NOMO-1 treated with dmso at 0.1 percent for 144 hours (cell line): ENCODE measurements at regions not wholly inside any gene's neighbourhood (a gene's known extent, or its start where the extent isn't known, plus 50 kb on each side); places are given as distances from the start of the nearest gene placed in this dataset.
"Not testable (repeated sequence)": the region's sequence is repeated elsewhere in the genome, so short reads cannot be mapped to it uniquely, and the experiment has no call there.

ENCODE experiments used
- DNase-seq: peaks from one replicate; lab custom pipeline; 2025; ENCODE audit not compliant: unreplicated experiment; lab: John Stamatoyannopoulos, UW

DNA sequence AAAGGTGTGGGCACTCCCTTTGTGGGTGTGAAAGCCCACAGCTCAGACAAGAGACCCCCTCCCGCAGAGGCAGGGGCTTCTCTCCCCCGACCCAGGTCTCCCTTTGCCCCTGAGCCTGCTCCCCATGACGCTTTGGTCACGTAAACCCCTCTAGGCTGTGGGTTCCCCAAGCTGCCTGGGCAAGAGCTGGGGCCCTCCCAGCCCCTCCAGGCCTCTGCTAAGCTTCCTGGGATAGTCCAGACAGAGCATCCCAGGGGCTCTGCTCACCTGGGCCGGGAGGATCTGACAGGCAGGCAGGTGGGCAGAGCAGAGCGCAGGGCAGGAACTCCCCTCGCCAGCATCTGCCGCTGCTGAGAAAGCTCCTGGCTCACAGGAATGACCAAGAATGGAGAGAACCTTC is 177.3 kb downstream of the BANP start:
- no peak for DNase-seq

DNA sequence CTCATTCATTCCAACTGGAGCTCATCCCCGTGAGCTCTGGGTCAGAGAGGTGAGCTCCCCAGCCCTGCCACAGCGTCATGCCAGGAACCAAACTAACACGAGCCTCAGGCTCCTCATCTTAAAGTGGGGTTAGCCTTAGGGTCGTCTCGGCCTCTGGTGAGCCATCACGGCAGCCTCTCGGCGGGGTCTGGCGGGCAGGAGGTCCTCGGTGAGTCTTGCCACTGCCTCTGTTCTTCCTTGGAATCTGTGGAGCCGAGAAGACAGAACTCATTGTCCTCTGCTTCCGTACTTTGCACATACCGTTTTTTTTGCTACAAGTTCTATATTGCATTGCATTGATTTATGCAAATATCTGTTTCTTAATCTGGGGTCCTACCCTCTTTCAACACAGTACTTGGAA is 177.9 kb downstream of the BANP start:
- DNase-seq, result not testable (repeated sequence)

DNA sequence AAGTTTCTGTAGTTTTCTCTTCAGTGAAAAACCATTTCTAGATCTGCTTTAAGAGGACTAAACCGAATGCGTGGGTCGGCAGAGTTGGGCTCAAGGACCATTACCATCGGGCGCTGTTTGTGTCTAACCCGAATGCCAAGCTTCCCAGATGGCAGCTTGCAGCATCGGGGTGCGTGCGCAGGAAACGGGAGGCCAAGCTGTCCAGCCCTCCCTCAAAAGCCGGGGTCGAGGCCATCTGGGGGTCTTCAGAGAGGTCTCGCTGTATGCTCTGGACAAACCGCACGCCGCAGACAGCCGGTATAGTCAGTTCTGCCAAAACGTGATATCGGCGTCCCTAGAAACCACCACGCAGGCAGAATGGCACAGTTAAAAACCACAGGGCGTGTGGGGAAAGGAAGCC is 178.8 kb downstream of the BANP start:
- no peak for DNase-seq

DNA sequence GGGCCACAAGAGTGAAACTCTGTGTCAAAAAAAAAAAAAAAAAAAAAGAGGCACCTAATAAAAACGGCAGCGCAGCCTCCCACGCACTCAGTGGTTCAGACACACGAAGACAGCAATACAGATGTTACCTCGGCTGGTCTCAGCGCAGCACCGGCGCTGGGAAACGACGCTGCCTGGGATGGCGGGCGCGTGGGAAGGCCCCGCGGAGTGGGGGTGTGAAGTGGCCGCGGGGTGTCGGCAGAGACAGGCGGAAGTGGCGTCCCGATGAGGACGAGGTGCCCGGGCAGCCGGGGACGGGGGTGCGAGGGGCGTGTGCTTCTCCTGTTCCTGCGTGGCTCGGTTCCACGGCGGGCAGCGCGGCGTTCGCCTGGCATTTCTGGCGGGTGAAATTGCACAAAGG is 179.4 kb downstream of the BANP start:
- DNase-seq, result no peak

DNA sequence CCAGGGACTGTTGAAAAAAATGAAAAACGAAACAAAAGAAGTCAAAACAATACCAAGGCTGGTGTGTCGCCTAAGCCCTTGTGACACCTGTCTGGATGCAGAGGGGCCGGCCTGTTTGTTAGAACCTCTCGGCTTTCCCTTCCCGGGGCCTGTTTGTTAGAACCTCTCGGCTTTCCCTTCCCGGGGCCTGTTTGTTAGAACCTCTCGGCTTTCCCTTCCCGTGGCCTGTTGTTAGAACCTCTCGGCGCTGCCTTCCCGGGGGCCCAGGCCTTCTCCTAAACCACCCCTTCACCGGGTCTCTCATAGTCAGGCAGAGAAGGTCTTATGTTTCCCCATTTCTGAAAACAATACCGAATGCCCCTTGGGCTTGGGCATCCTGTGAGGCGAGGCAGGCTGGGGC is 180.0 kb downstream of the BANP start:
- no peak for DNase-seq

DNA sequence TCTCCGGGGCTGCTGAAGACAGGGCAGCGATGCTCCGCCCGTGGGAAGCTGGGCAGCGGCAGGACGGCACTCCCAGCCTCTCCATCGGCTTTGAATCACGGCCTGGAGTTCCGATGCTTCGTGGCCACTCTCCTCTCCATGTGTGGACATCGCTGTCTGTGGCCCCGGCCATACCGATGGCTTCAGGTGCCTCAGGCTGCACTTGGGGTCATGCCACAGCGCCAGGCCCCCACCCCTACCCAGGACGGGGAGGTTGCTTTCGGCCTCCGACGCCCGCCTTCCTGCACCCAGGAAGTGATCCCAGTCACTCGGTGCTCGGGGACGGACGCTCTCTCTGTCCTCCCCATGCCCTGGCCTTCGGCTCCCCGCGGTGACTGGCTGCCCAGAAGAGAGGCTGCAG is 180.7 kb downstream of the BANP start:
- no peak for DNase-seq

DNA sequence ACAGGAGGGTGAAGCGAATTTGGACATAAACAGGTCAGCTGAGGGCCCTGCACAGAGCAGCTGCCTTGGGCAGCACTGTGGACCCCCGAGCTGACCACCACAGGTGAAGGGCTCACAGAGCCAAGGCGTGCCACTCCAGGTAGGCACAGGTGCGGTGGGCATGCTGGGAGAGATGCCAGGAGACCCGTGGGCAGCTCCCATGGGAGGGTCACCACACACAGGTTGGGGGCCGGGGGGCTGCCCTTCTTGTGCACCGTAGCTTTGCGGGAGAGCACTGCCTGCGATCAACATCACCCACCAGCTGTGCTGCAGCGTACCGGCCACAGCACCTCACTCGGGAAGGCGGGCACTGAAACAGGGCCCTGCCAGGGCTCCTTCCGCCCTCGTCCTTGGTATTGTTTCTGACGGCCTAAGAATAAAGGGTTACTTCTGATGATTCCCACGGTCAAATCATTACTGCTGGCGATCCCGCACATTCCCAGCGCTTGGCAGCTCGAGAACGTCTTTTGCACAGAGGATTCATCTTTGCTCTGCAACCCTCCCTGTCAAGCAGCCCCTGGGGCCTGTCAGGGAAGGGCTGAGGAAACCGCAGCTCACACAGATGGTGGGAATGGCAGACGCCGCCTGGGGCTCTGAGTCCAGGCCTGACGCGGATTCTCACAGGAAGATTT is 181.7 kb downstream of the BANP start:
- no peak for DNase-seq

DNA sequence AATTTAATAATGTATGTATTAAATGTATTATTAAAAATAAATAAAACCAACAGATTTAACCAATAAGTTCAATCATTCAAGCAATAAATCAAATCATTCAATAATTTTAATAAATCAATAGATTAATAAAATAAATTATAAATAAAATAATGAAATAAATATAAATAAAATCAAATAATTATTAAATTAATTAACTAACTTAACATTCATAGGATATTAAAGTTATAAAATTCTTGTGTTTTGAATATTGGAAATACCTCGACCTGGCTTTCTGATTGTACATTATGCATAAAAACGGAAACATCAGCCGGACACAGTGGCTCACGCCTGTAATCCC is 182.2 kb downstream of the BANP start:
- no peak for DNase-seq

DNA sequence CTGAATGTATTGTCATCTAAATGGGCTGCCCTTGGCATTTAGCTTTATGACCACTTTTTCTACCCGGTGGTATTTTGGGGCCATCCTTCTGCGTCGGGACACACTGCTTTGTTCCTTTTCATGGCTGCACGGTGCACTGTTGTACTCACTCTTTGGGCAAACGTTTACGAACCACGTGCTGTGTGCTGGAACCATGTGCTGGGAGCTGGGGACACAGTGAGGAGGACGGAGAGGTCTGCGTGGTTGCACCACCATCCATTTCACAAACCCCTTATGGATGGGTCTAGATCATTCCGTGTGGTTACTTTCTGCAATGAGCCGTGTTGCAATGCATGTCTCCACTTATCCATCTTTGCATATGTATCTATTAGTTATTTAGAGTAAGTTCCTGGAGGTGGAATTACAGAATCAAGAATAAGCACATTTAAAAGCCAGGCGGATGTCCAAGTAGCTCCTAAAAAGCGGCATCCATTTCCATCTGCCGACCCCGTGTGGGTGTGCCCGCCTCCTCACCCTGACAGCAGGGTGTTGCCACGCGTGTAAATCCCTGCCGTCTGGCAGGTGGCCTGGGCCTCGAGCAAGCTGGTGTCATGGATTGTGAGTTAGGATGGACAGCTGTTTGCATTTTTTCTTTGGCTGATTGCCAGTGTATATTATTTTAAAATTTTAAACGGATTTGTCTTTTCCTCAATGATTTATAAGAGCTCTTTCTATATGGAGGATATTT is 183.1 kb downstream of the BANP start:
- DNase-seq, result not testable (repeated sequence)

DNA sequence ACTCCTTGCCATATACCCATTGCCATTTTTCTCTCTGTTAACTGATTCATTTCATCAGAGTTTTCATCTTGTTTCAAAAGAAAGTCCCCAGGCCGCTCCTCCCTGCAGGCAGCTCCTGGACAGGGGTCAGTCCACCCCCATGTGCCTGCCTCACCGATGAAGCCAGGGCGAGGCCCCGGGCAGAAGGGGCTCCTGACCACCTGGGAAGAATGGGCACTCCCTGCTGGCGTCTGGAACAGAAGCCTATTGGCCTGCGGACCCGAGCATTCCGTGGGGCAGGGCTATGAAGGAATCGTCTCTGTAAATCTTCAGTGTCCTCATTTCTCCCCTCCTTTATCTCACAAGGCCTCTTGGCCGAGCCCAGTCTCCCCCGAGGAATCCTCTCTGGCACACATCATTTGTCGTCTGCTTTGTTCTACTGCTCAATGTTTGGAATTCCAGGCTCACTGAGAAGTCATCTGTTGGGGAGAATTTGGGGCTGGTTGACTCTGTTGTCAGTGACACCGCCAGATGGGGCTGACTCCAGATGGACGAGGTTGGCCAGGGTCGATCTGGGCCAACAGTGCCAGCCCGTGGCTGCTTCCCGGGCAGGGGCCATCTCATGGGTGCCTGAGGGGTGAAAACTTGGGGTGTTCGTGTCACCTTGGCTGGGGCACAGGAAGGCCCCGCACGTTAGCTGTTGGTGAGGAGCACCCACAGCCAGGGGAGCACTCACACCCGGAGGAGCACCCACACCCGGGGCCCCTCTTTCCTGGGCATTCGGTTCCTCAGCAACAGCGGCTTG is 183.9 kb downstream of the BANP start:
- DNase-seq, result not testable (repeated sequence)

DNA sequence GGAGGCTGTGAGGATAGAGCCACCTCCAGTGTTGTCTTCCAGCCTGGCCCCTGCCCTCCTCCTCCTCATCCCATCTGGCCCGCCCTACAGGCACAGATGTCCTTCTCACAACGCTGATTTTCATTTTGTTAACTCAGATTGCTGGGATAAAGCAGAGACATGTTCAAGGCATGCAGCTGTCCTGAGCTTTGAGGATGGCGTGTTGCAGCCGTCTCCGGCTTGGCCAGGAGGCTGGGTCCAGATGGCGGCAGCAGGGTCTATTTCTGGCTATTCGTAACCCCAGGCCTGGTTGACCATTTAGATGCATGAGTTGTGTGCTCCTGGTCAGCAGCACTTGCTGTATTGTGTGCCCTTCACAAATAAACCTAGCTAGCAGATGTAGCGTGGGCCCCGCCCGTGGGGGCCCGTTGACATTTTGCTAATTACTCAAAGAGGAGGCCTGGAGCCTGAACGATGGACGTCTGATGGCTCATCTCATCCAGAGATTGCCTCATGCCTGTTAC is 185.0 kb downstream of the BANP start:
- not testable (repeated sequence) for DNase-seq

DNA sequence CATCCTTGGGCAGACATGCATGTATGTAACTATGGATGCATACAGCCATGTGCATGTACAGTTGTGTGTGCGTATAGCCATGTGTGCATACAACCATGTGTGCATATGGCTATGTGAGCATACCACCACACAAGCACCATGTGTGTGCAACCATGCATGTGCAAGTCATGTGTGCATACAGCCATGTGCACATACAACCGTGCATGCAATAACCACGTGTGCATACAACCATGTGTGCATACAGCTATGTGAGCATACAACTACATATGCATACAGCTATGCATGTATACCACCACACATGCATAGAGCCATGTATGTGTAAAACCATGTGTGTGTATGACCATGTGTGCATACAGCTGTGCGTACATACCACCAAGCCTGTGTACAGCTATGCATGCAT is 185.7 kb downstream of the BANP start:
- not testable (repeated sequence) for DNase-seq

DNA sequence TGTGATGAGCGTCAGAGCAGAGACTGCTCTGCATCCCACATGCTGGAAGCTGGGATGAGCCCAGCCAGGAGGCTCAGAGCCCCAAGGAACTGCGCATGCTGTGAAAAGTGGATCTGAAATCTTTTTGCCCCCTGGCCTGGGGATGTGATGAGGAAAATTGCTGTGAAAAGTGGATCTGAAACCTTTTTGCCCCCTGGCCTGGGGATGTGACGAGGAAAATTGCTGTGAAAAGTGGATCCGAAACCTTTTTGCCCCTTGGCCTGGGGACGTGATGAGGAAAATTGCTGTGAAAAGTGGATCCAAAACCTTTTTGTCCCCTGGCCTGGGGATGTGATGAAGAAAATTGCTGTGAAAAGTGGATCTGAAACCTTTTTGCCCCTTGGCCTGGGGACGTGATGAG is 187.9 kb downstream of the BANP start:
- not testable (repeated sequence) for DNase-seq

DNA sequence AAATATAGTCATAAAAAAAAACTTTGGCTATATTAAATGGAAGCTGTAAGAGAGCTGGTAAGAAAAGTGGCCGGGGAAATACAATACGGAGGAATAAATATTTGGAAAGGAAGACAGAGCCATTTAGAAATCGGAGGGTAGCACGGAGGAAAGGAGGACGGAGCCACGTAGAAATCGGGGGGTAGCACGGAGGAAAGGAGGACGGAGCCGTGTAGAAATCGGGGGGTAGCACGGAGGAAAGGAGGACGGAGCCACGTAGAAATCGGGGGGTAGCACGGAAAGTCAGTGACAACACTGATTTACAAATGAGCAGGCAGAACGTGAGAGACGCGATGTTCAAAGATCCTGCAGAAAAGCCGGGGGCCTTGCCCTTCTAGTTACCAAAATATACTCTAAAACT is 189.0 kb downstream of the BANP start:
- not testable (repeated sequence) for DNase-seq

DNA sequence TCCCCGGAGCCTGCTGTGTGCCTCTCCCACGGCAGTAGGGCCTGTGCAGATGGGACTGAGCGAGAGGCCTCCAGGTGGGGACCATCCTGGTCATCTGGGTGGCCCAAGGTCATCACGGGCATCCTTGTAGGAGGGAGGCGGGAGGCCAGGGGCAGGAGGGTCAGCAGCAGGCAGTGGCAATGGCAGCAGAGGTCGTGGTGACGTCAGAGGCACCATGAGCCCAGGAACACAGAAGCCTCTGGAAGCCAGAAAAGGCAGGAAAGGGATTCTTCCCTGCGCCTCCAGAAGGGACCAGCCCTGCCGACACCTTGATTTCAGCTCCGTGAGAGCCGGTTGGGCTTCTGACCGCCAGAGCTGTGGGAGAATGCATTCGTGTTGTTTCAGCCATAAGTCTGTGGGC is 190.3 kb downstream of the BANP start:
- no peak for DNase-seq

DNA sequence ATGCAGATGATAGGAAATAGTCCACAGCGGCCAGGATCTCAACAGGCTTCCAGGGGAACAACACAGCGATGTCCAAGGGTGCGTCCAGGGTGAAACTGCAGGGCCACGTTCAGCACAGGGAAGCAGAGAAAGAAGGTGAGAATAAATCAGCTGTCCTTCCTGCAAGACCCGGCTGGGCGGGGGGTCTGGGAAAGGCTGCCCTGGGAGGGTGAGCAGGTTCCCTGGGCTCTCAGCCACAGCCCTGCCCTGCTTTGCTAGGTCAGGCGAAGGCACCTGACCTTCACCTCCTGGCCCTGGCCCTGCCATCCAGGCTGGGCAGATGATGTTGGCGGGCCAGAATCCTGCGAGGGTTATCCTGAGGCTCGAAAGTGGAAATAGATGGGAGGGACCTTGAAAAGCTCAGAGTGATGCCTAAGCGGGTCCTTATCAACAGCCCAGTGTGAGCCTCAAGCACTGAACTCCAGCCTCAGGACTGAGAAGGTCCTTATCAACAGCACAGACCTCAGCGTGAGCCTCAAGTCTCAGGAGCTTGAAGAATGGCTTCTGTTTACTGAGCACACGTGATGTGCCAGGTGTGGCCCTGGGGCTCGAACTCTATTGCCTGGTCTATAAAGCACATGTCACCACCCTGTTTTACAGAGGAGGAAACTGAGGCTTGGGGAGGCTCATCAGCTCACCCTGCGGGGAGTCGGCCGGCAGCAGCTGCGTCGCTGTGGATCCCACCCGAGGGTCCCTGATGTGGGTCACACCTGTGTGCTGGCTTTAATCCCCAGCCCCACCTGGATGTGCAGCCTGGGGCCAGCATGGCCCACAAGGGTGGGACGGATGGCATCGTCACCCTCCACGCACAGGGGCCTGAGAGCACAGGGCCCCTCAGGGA is 191.1 kb downstream of the BANP start:
- DNase-seq, result not testable (repeated sequence)

DNA sequence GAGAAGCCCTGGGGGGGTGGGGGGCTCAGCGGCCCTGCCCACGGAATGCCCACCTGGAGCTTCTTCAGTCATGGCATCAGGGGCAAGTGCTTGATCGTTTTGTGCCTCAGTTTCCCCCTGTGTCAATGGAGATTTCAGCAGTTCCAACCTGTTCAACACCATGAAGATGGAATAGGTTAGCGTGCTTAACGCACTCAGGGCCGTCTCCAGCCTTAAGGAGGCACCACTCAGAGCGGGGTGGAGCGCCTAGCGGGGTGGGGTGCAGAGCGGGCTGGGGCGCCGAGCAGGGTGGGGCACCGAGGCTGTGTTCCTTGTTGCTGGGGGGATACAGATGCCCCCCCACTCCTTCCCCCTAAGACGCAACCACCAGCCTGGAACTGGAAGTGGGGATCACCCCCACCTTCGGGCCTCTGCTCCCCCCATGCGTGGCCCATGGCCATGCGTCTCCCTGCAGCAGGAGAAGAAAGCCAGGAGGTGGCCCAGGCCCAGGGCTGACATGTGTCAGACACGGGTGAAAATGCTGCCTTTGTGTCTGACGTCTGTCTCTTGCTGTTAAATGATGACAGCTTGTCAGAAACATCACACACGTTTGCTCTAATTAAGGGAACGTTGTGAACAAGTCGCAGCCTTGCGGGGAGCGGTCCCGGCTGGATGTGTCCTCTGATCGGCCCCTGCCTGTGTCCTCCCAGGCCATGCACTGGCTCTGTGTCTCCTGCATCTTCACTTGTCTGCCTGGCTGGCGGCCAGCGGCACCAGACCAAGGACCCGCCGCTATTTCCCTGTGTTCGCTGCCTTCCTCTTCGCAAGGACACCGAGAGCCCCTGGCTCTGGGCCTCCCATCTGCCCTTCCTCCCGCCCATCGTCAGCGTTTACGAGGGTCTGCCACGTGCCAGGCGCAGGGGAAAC is 192.1 kb downstream of the BANP start:
- DNase-seq, result not testable (repeated sequence)

DNA sequence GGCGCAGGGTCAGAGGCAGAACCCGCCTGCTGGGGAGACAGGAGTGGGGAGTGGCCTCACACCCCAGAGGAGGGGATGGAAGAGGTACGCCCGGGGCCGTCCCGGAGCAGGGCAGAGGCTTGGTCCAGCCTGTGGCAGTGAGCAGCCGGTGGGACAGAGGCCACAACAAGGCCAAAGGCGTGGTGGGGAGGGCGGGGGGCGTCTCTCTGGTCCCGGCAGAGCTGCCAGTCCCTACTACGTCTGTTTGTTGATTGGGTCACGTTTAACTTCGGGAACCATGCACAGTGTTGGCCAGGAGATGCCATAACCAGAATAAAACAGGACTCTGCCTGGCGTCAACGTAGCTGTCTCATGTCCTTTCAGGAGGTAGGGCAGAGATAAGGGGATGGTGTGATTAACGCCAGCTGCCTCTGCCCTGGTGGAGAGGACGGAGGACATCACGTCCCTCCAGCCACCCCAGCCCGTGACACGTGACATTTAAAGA is 192.8 kb downstream of the BANP start:
- DNase-seq, result no peak

DNA sequence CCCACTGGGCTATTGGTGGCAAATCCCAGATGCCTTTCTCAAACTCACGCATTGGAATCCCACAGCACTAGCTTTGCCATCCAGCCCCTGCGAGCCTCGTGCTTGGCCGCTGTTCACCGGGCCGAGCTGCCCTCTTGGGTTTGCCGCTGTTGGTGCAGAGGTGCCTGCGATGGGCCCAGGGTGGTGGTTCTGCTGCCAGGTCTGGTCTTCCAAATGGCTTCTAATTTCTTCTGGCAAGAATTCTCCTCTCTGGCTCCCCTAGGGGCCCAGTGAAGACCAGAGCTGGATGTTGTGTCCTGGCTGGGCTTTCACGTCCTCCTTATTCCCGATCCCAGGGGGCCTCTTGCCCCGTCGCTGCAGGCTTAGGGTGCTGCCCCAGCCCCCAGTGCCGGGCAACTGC is 194.1 kb downstream of the BANP start:
- DNase-seq, result not testable (repeated sequence)
